ENCODE measurements at regions not wholly inside any gene's neighbourhood (a gene's known extent, or its start where the extent isn't known, plus 50 kb on each side); places are given as distances from the start of the nearest gene placed in this dataset.

DNA sequence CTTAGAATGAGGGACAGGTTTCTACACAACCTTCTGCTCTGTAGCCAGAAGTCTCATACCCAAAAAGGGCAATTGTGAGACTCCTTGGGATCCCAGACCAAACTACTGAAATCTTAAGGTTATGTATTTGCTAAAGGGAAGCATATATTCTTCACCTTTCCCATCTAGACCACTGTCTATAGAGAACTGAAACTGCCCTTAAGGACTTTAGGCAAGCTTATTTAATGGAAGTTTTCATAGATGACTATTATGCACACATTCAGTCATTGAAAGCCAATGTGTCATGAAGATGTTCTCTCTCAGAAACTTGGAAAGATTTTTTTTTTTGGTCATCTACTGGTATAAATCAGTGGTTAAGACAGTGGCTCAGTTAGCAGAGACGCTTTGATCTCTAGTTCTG lies 365.3 kb downstream of the MCTP2 start:
- H3K27me3 ChIP-seq (replicated peaks in 1 of 4; ENCODE audit: control insufficient read depth in 3 of 4, extremely low read depth in 1 of 4, insufficient read depth in 3 of 4, low read length in 3 of 4), result no peaks in the 10 kb centered on the region
- no peak overlapping the region for H2BK5ac ChIP-seq (ENCODE audit: low read depth, low read length)
- H4K20me1 ChIP-seq (replicated peaks in 1 of 2; ENCODE audit: control insufficient read depth in 1 of 2, insufficient read depth in 2 of 2, low read length in 2 of 2), result no peaks in the 10 kb centered on the region
- no peak overlapping the region for H3K14ac ChIP-seq (ENCODE audit: insufficient read length)
- H2AFZ ChIP-seq (ENCODE audit: low read length), result no peak overlapping the region
- H4K91ac ChIP-seq (replicated peaks; ENCODE audit: insufficient read length, low read length), result no peak overlapping the region
- DNase-seq (ENCODE audit: low read depth in 1 of 2, low spot score in 2 of 2), result no peak
- no peak overlapping the region for H2BK120ac ChIP-seq (replicated peaks; ENCODE audit: low read depth, low read length)
- H3K23ac ChIP-seq (ENCODE audit: insufficient read length), result no peak overlapping the region
- no peaks in the 10 kb centered on the region for H3K79me1 ChIP-seq (ENCODE audit: low read depth, low read length)
- no peak for TF ChIP-seq YY1 (IDR thresholded peaks at IDR 0.05; ENCODE audit: low read depth, low read length)
- H4K5ac ChIP-seq (ENCODE audit: insufficient read length, low read depth, low read length), result no peak overlapping the region
- H2AK5ac ChIP-seq (ENCODE audit: low read depth, low read length), result no peak overlapping the region
- no peaks in the 10 kb centered on the region; a peak in 1 of 7 replicates for H3K4me1 ChIP-seq (replicated peaks in 1 of 4; ENCODE audit: control insufficient read depth in 3 of 4, insufficient read depth in 4 of 4, low read length in 3 of 4)
- no peak overlapping the region for H2BK12ac ChIP-seq (ENCODE audit: low read depth, low read length)
- H4K8ac ChIP-seq (ENCODE audit: extremely low read depth, insufficient read depth, low read length), result no peak overlapping the region
- no peaks in the 10 kb centered on the region for H3K79me2 ChIP-seq (ENCODE audit: control insufficient read depth in 1 of 2, insufficient read depth in 2 of 2, low read length in 2 of 2)
- no peak overlapping the region for H2BK15ac ChIP-seq (ENCODE audit: low read length)
- H3K9me3 ChIP-seq (ENCODE audit: insufficient read depth in 2 of 2, low read depth in 1 of 2, low read length in 1 of 2), result 0 out of 4 replicates have a peak, but pooled peaks cover 0 to 2% of the 10 kb centered on the region in 2 experiments
- FAIRE-seq, result no peak
- no peak overlapping the region for H3K27ac ChIP-seq (ENCODE audit: low read depth, low read length)
- no peak overlapping the region for H3K4me2 ChIP-seq (ENCODE audit: insufficient read depth in 1 of 2, low read depth in 2 of 2, low read length in 2 of 2)
- ChIA-PET POLR2A (ENCODE audit: partially characterized antibody) (no interaction called here), CTCF (ENCODE audit: partially characterized antibody) (interaction anchor here (0.7 kb wide), 1 partner anchor 94 kb away, joined by 3 read pairs; no protein-coding TSS in a partner anchor)
- no peak overlapping the region for H3K4ac ChIP-seq (replicated peaks; ENCODE audit: insufficient read length, low read depth, low read length)
- no peak overlapping the region for H3K9ac ChIP-seq (replicated peaks in 1 of 4; ENCODE audit: extremely low read depth in 1 of 4, low read depth in 3 of 4, low read length in 3 of 4)
- no peak overlapping the region for H3K56ac ChIP-seq (replicated peaks; ENCODE audit: insufficient read length, low read depth, low read length)
- H3K23me2 ChIP-seq (ENCODE audit: low read depth, low read length), result no peaks in the 10 kb centered on the region
- 86% methylated on average over 1 of the region's 1 CpG; no CpG with 5 or more reads in 1 of the 2 experiments for WGBS, 2 experiments (ENCODE audit: extremely low coverage in 1 of 2, insufficient coverage in 1 of 2, insufficient read length in 1 of 2, insufficient replicate concordance in 2 of 2, low coverage in 1 of 2, low lambda C conversion rate in 2 of 2, missing lambda C conversion rate in 1 of 2)
- no peak overlapping the region for H3K4me3 ChIP-seq (ENCODE audit: extremely low read depth in 1 of 4, insufficient read depth in 2 of 4, low read depth in 3 of 4, low read length in 4 of 4)
- no peaks in the 10 kb centered on the region for H3K36me3 ChIP-seq (ENCODE audit: control insufficient read depth in 2 of 4, insufficient read depth in 4 of 4, low read length in 3 of 4)
- H2BK20ac ChIP-seq (ENCODE audit: low read length), result no peak overlapping the region
- H3K18ac ChIP-seq (ENCODE audit: extremely low read depth, low read length), result no peak overlapping the region

Measured in H1 (cell line).